ENCODE measurements at regions not wholly inside any gene's neighbourhood (a gene's known extent, or its start where the extent isn't known, plus 50 kb on each side); places are given as distances from the start of the nearest gene placed in this dataset.

- ATAC-seq (no peak), DNase-seq (ENCODE audit: missing footprints) (no peak)
- intact Hi-C loops (cut with DNase I), result no loop called here
Observed at GRCh38 chr9:126017758-126018157, 270.6 kb downstream of the PBX3 start.

GRCh38 chr9:126020836-126021235 lies 273.7 kb downstream of the PBX3 start:
- intact Hi-C loops (cut with DNase I), result no loop called here
- ATAC-seq (no peak), DNase-seq (ENCODE audit: missing footprints) (no peak)

- no peak for DNase-seq (ENCODE audit: missing footprints)
- intact Hi-C loops (cut with DNase I), result no loop called here
- ATAC-seq, result no peak
Observed at GRCh38 chr9:126023962-126024361, 276.8 kb downstream of the PBX3 start.

GRCh38 chr9:126024581-126025230 lies 277.5 kb downstream of the PBX3 start:
- intact Hi-C loops (cut with DNase I), result no loop called here
- DNase-seq (ENCODE audit: missing footprints) (no peak), ATAC-seq (no peak)

- intact Hi-C loops (cut with DNase I), result no loop called here
- DNase-seq (ENCODE audit: missing footprints) (no peak), ATAC-seq (no peak)
Observed at GRCh38 chr9:126025991-126026390, 278.8 kb downstream of the PBX3 start.

- DNase-seq (ENCODE audit: missing footprints) (no peak), ATAC-seq (no peak)
- intact Hi-C loops (cut with DNase I), result no loop called here
Observed at GRCh38 chr9:126027566-126027965, 280.4 kb downstream of the PBX3 start.

- ATAC-seq, result no peak
- DNase-seq (ENCODE audit: missing footprints), result no peak
- intact Hi-C loops (cut with DNase I), result no loop called here
Observed at GRCh38 chr9:126028746-126029145, 281.6 kb downstream of the PBX3 start.

- DNase-seq (ENCODE audit: missing footprints) (no peak), ATAC-seq (no peak)
- intact Hi-C loops (cut with DNase I), result no loop called here
Observed at GRCh38 chr9:126030716-126031115, 283.5 kb downstream of the PBX3 start.

- intact Hi-C loops (cut with DNase I), result no loop called here
- ATAC-seq (no peak), DNase-seq (ENCODE audit: missing footprints) (no peak)
Observed at GRCh38 chr9:126031116-126031515, 283.9 kb downstream of the PBX3 start.

GRCh38 chr9:126032135-126032534 lies 285.0 kb downstream of the PBX3 start:
- no peak for DNase-seq (ENCODE audit: missing footprints)
- no peak for ATAC-seq
- intact Hi-C loops (cut with DNase I), result no loop called here

- intact Hi-C loops (cut with DNase I), result no loop called here
- ATAC-seq (no peak), DNase-seq (ENCODE audit: missing footprints) (no peak)
Observed at GRCh38 chr9:126033318-126033717, 286.1 kb downstream of the PBX3 start.

GRCh38 chr9:126033956-126034355 lies 286.8 kb downstream of the PBX3 start:
- intact Hi-C loops (cut with DNase I), result no loop called here
- no peak for DNase-seq (ENCODE audit: missing footprints)

GRCh38 chr9:126036881-126037291 lies 289.7 kb downstream of the PBX3 start:
- no peak for ATAC-seq
- no peak for DNase-seq (ENCODE audit: missing footprints)
- intact Hi-C loops (cut with DNase I), result no loop called here

More at GRCh38 chr9:126033956-126034355, 286.8 kb downstream of the PBX3 start:
- ATAC-seq, result no peak

- intact Hi-C loops (cut with DNase I), result no loop called here
- DNase-seq (ENCODE audit: missing footprints) (no peak), ATAC-seq (no peak)
Observed at GRCh38 chr9:126038790-126039189, 287.8 kb upstream of the MVB12B start.

- DNase-seq (ENCODE audit: missing footprints), result no peak
- intact Hi-C loops (cut with DNase I), result no loop called here
- no peak for ATAC-seq
Observed at GRCh38 chr9:126043681-126044080, 282.9 kb upstream of the MVB12B start.

- ATAC-seq, result no peak
- no peak for DNase-seq (ENCODE audit: missing footprints)
- intact Hi-C loops (cut with DNase I), result no loop called here
Observed at GRCh38 chr9:126049088-126049487, 277.5 kb upstream of the MVB12B start.

- ATAC-seq (no peak), DNase-seq (ENCODE audit: missing footprints) (no peak)
- intact Hi-C loops (cut with DNase I), result no loop called here
Observed at GRCh38 chr9:126049896-126050604, 276.6 kb upstream of the MVB12B start.

GRCh38 chr9:126050605-126050990 lies 276.0 kb upstream of the MVB12B start:
- intact Hi-C loops (cut with DNase I), result no loop called here
- no peak for DNase-seq (ENCODE audit: missing footprints)
- ATAC-seq, result no peak

- intact Hi-C loops (cut with DNase I), result no loop called here
- DNase-seq (ENCODE audit: missing footprints) (no peak), ATAC-seq (no peak)
Observed at GRCh38 chr9:126051446-126052130, 275.0 kb upstream of the MVB12B start.

- intact Hi-C loops (cut with DNase I), result no loop called here
- ATAC-seq, result no peak
- DNase-seq (ENCODE audit: missing footprints), result no peak
Observed at GRCh38 chr9:126052791-126053190, 273.8 kb upstream of the MVB12B start.
